ENCODE measurements at regions not wholly inside any gene's neighbourhood (a gene's known extent, or its start where the extent isn't known, plus 50 kb on each side); places are given as distances from the start of the nearest gene placed in this dataset.

DNA sequence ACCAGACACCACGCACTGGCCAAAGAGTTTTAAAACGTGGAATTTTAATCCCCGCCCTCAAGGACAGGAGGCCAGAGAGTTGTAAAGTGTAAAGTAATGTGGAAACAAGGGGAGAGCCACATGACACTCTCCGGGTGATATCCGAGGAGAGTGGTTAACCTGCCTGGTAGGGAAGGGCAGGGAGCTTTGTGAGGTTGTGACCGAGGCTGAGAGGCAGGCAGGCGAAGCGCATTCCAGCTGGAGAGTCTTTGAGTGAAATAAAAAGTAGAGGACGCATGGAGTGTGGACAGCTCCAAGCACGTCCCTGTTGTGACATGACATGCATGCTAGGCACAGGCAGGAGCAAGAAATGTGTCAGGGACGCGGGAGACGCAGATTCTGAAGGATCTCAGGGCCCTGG is 539.5 kb downstream of the RNF144A start:
- CTCF ChIA-PET = interaction anchor here (0.6 to 0.7 kb wide), 2 partner anchors 83 to 467 kb away, joined by 3 read pairs; no protein-coding TSS in a partner anchor
- H3K9me3 ChIP-seq (ENCODE audit: control insufficient read depth, insufficient read depth, low read depth, low read length) = no peaks in the 10 kb centered on the region
- POLR2A ChIA-PET = no interaction called here
- no peak for TF ChIP-seq AEBP2 (tag by site-specific recombination; IDR thresholded peaks at IDR 0.05; ENCODE audit: borderline replicate concordance)
- no peak for TF ChIP-seq ZNF133 (tag by site-specific recombination; IDR thresholded peaks at IDR 0.05)
- TF ChIP-seq KLF9 (tag by site-specific recombination; IDR thresholded peaks at IDR 0.05; ENCODE audit: low read depth) = no peak
- TF ChIP-seq ZNF18 (tag by site-specific recombination; IDR thresholded peaks at IDR 0.05) = no peak
- TF ChIP-seq ZNF221 (tag by site-specific recombination; IDR thresholded peaks at IDR 0.05; ENCODE audit: borderline replicate concordance) = no peak
- no peak for TF ChIP-seq ZNF423 (tag by site-specific recombination; IDR thresholded peaks at IDR 0.05)
- TF ChIP-seq ZNF37A (tag by site-specific recombination; IDR thresholded peaks at IDR 0.05) = no peak
- no peak for TF ChIP-seq ZNF169 (tag by site-specific recombination; IDR thresholded peaks at IDR 0.05)
- TF ChIP-seq ZNF473 (tag by site-specific recombination; IDR thresholded peaks at IDR 0.05) = no peak
- no peak for TF ChIP-seq ZNF132 (tag by site-specific recombination; IDR thresholded peaks at IDR 0.05; ENCODE audit: borderline replicate concordance)
- TF ChIP-seq ZNF629 (tag by site-specific recombination; IDR thresholded peaks at IDR 0.05) = no peak
- no peak for TF ChIP-seq ZNF707 (tag by site-specific recombination; IDR thresholded peaks at IDR 0.05)
- no peak for TF ChIP-seq ZNF623 (tag by site-specific recombination; IDR thresholded peaks at IDR 0.05)
- no peak overlapping the region for H3K27ac ChIP-seq (ENCODE audit: extremely low read depth, low read depth, low read length)
- H3K36me3 ChIP-seq (ENCODE audit: control insufficient read depth in 2 of 2, insufficient read depth in 1 of 2, low read length in 2 of 2) = no peaks in the 10 kb centered on the region
- no peak overlapping the region for H3K4me3 ChIP-seq (ENCODE audit: low read depth, low read length)
- no peaks in the 10 kb centered on the region for H3K4me1 ChIP-seq (ENCODE audit: control insufficient read depth, insufficient read depth, low read length)

DNA sequence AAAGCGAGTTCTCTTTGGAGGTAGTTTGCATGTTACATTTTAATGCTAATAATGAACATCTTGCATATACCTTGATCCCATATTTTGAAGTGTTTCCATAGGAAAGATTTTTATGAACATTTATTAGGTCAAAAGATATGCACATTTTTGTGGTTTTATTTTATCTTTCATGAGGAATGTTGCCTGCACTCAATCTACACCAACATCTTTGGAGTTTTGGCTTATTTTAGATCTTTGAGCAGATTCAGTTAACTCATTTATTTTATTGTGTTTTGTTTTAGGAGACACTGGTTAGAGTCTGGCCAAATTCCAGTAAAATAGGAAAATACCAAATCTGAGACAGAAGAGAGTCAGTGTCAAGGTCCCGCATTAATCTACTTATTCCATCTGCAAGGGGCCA is 540.9 kb downstream of the RNF144A start:
- ChIA-PET CTCF (no interaction called here), POLR2A (no interaction called here)
- no peaks in the 10 kb centered on the region for H3K9me3 ChIP-seq (ENCODE audit: control insufficient read depth, insufficient read depth, low read depth, low read length)
- no peak overlapping the region for H3K27ac ChIP-seq (ENCODE audit: extremely low read depth, low read depth, low read length)
- no peaks in the 10 kb centered on the region for H3K4me1 ChIP-seq (ENCODE audit: control insufficient read depth, insufficient read depth, low read length)
- no peaks in the 10 kb centered on the region for H3K36me3 ChIP-seq (ENCODE audit: control insufficient read depth in 2 of 2, insufficient read depth in 1 of 2, low read length in 2 of 2)
- H3K4me3 ChIP-seq (ENCODE audit: low read depth, low read length) = no peak overlapping the region
- TF ChIP-seq ZNF433 (tag by site-specific recombination; IDR thresholded peaks at IDR 0.05; ENCODE audit: low read depth) (no peak), ZNF169 (tag by site-specific recombination; IDR thresholded peaks at IDR 0.05) (no peak), PRDM1 (tag by site-specific recombination; IDR thresholded peaks at IDR 0.05) (no peak), KLF7 (tag by site-specific recombination; IDR thresholded peaks at IDR 0.05; ENCODE audit: borderline replicate concordance) (no peak), EGR2 (tag by site-specific recombination; IDR thresholded peaks at IDR 0.05; ENCODE audit: low read depth) (no peak), ZNF398 (tag by site-specific recombination; IDR thresholded peaks at IDR 0.05) (no peak), ZNF148 (tag by site-specific recombination; IDR thresholded peaks at IDR 0.05; ENCODE audit: borderline replicate concordance) (no peak), ZNF274 (IDR thresholded peaks at IDR 0.05; ENCODE audit: low read length) (no peak), ZNF274 (tag by site-specific recombination; IDR thresholded peaks at IDR 0.05; ENCODE audit: borderline replicate concordance) (no peak), KLF8 (tag by site-specific recombination; IDR thresholded peaks at IDR 0.05) (no peak), ZNF571 (tag by site-specific recombination; IDR thresholded peaks at IDR 0.05) (no peak)
- TF ChIP-seq, protein P1, sequence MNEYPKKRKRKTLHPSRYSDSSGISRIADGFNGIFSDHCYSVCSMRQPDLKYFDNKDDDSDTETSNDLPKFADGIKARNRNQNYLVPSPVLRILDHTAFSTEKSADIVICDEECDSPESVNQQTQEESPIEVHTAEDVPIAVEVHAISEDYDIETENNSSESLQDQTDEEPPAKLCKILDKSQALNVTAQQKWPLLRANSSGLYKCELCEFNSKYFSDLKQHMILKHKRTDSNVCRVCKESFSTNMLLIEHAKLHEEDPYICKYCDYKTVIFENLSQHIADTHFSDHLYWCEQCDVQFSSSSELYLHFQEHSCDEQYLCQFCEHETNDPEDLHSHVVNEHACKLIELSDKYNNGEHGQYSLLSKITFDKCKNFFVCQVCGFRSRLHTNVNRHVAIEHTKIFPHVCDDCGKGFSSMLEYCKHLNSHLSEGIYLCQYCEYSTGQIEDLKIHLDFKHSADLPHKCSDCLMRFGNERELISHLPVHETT (tag by site-specific recombination; IDR thresholded peaks at IDR 0.05) = no peak
- TF ChIP-seq, protein P2, sequence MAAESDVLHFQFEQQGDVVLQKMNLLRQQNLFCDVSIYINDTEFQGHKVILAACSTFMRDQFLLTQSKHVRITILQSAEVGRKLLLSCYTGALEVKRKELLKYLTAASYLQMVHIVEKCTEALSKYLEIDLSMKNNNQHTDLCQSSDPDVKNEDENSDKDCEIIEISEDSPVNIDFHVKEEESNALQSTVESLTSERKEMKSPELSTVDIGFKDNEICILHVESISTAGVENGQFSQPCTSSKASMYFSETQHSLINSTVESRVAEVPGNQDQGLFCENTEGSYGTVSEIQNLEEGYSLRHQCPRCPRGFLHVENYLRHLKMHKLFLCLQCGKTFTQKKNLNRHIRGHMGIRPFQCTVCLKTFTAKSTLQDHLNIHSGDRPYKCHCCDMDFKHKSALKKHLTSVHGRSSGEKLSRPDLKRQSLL (tag by site-specific recombination; IDR thresholded peaks at IDR 0.05) = no peak
